Fibroblast of skin of back (primary cell): ENCODE measurements at regions not wholly inside any gene's neighbourhood (a gene's known extent, or its start where the extent isn't known, plus 50 kb on each side); places are given as distances from the start of the nearest gene placed in this dataset.

Experiments
- DNase-seq: peaks from one replicate; pipeline ENCODE4 v3.0.0-alpha.2; 2013

DNA sequence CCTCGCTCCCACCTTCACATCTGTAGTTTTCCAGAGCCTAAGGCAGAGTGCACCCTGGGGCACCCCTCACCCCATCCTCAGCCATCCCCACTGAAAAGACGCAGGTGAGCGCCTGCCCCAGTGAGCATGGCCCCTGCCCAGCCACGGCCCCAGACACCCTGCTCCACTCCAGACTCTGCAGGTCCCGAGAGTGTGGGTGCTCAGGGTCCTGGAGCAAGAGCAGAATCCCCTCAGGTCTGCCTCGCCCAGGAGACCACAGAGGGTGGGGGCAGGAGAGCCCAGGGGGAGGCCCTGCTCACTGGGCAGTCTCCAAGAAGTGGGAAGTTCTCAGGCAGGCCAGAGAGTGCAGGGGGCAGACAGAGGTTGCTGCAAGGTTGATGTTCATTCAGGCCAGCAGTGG, 158.6 kb upstream of the PPP1R26 start:
- DNase-seq: no peak

DNA sequence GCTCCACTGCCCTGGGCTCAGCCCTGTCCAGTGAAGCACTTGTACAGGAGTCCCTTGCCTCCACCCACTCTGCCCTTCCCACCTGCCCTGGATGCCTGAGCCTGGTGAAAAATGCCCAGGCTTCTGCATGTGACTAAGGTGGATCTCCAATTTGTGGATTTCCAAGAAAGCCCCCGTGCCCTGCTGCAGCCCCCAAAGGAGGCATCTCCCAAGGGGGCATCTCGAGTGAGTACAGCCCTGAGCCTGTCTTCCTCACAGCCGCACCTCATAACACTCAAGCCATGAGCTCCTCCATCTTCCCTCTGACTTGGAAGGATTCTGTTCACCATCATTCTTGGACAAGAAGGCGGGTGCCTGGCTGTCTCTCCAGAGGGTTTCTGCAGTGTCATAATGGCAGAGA, 158.0 kb upstream of the PPP1R26 start:
- no peak for DNase-seq

DNA sequence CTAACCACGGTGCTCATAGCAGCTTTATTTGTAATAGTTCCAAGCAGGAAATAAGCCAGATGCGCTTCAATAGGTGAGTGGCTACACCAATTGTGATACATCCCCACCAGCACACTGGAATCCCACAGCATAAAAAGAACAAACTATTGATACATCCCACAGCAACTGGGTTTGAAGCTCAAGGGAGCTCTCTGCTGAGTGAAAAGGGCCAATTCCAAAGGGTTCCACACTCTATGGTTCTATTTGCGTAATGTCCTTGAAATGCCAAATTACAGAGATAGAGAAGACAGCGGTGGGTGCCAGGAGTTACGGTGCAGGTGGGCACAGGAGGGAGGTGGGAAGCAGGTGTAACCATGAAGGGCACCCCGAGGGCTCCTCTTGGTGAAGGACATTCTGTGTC, 155.3 kb upstream of the PPP1R26 start:
- no peak for DNase-seq

DNA sequence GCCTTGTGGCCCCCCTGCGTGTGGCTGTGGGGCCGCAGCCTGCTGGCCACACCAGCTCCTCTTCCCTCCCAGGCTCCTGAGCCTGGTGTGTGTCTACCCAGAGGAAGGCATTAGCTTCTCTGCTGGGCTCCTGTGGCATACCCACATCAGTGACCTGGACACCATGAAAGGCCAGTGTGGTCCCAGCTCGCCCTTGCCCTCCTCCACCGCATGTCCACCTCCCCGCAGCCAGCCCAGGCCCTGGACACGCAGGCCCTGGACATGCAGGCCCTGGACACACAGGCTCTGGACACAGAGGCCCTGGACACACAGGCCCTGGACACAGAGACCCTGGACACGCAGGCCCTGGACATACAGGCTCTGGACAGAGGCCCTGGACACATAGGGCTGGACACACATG, 153.4 kb upstream of the PPP1R26 start:
- no peak for DNase-seq

DNA sequence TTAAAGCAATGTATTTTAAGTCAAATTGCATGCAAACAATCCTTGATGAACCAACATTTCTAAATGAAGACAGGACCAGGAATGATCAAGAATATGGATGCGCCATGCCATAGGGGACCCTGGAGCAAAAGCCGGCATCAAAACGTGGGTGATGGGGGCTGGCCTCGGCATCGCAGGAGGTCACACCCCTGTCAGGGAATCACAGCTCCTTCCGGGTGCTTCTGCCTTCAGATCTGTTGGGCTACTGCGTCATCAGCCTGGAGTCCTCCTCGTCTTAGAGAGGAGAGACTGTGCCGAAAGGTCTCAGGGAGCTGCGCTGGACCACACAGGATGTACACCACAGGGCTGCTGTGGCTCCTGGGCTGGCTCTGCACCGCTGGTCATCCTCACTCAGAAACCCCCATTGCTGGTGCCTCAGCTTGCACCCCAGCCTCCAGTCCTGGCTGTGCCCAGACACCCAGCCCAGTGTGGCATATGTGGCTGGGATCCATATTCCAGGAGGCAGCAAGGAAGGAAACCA, 152.9 kb upstream of the PPP1R26 start:
- DNase-seq: no peak

DNA sequence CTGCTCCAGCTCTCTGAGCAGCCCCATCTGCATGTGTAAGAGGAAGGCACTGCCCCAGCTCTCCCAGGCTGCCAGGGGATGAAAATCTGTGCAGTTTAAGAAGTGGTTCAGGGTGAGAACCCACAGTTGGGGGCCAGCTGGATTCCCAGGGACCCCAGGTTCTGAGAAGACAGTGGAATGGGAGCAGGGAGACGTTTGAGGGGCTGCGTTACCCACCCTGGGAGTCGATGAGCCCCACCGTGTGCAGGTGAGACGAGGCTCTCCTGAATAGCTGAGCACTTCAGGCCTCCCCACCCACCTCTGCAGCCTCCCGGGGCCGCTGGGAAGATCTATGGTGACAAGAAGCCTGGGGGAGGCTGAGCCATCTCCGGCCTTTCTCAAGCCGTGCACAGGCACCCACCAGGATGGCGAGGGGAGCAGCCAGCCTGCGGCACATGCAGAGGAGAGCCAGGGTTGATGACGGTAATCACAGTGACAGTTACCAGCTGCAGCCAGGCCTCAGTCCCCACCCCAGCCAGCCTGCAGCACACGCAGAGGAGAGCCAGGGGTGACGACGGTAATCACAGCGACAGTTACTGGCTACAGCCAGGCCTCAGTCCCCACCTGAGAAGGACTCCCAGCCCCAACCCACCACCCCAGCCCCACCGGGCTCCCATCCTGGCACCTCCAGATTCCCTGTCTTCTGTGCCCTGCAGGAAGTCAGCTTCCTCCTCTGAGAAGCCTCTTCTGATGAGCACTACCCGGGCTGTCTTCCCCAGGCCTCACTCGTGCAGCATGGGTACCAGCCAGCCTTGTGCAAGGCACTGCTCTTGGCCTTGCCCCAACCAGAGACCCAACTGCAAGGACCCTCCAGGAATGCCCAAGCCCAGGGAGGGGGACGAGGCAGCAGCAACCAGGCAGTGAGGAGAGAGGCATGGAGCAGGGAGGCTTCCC, 150.8 kb upstream of the PPP1R26 start:
- no peak for DNase-seq

DNA sequence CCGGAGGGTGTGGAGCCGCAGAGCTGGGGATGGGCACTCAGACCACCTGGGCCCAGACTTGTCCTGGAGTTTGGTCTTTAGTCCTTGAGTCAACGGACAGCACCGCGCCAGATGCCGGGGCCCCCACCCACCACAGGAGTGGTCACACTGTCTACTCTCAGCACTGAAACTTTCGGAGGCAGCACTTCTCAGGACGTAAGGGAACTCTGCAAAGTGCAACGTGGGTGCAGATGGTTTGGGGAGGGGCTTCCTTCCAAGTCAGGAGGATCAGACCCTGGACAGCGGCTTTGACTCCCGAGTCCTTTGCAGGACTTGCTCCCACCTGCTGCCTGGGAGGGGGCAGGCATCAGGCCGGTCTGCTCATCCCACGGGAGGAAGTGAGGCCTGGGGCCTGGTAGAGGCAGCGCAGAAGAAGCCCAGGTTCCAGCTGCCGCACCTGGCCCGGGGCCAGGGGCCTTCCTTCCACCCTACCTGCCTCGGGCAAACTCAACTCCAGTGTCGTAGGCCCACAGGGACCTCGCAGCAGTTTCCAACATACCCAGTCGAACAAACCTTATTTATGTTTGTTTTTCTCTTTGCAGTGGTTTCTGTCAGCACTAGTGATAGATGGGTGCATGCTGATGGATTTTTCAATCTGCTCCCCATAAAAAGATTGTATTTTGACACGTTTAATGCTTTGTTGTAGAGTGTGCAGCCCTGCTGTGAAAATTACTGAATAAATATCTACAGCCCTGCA, 149.8 kb upstream of the PPP1R26 start:
- no peak for DNase-seq

DNA sequence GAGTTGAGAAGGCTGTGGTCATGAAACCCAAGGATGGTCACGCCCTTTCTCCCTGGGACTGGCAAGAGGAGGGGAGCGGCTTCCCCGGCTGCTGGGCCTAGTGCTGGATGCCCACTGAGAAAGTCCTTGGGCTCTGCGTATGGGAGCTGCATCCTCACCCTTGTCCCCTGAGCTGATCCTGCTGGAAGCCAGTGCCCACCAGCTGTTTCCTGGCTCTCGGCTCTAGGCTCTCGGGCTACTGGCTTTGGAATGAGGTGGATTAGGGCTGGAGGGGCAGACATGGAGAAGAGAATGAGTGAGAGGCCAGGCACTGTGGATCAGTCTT, 149.3 kb upstream of the PPP1R26 start:
- no peak for DNase-seq

DNA sequence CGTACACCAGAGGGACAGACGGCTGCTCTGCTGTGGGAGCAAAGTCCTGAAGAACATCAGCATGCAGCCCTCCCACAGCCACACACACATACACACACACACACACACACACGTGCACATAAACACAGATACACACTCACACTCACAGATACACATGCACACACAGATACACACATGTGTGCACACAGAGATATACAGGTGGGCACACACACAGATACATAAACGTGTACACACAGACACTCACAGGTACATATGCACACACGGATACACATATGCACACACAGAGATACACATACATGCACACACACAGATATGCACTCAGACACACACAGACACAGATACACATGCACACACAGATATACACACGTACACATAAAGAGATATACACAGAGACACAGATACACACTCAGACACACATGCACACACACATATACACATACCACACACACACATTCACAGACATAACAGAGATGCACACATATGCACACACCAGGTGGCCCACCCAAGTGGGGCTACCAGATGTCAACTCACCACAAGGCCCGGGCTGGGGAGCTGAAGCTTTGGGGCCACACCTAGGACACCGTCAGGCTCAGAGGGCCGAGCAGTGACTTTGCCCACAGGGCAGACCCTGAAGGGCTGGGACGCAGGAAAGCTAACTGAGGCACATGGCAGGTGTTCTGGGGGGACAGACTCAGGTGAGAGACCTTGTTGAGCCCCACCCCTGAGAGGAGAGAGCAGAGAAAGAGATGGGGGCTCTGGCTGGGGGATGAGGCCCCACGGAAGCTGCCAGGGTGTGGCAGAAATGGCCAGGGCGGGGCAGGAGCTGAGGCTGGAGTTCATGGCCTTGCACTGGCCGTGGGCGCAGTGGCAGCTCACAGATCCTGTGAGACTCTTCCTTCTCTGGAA, 148.6 kb upstream of the PPP1R26 start:
- no peak for DNase-seq

DNA sequence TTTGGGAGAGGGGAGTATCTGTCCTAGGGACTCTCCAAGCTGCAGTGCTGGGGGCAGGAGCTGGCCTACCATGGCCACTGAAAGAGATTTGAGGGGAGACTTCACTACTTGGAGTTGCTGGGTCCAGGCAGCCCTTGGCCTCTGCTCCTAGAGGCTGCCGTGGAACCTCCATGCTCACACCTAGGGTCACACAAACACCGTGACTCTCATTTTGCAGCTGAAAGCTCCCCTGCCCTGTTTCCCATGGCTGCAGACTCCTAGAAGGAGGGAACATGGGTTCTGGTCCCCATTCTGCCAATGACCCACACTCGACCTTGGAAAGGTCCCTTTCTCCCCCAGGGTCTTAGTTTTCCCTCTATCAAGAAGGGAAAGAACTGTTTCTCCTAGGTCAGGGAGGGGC, 147.1 kb upstream of the PPP1R26 start:
- DNase-seq: no peak

DNA sequence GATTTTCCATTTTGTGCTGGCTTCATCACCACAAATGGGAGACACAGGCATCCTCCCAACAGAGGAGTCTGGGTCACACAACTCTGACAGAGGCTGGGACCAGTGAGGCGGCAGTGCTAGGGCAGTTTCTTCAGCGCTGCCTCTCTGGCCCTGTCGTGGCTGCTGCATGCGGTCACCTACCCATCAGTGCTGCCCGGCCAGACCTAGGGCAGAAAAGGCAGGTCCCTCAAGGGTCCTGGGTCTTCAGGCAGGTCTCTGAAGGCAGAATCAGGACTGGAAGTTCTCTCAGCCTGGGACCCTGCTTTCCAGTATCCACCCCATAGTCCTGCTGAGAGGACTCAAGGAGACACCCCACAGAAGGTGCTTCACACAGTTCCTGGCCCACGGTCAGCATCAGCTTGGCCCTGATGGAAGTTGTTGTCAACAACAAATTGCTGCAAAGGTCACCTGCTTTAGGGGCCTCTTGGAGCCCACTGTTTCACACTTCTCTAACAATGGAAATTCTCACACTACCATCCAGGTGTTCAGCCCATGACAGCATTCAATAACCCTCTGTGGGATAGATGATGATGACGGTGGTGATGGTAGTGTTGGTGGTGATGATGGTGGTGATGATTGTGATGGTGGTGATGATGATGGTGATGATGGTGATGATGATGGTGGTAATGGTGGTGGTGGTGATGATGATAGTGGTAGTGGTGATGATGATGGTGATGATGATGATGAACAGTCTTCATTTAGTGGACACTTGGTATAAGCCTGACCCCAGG, 146.4 kb upstream of the PPP1R26 start:
- DNase-seq: no peak

DNA sequence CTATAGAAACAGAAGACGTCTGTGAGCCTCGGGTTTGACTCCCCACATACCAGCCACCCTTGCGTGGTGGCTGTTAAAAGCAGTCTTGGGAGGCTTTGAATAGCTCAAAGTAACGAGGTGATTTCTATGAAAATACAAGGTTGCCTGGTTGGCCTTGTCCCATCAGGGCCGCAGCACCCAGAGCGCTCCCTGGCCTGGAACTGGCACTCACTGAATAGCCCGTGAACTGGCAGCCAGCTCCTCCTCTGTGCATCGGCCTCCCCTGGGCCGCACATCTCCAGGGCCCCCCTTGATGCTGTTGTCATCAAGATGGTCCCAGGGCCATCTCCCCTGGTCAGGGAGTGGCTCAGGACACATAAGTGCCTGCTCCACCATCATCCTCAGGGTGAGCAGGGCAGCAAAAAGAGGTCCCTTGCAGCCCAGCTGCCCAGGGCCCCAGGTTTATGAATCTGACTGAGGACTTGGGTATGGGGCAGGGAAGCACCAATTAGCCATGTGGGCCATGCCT, 144.6 kb upstream of the PPP1R26 start:
- DNase-seq: no peak

DNA sequence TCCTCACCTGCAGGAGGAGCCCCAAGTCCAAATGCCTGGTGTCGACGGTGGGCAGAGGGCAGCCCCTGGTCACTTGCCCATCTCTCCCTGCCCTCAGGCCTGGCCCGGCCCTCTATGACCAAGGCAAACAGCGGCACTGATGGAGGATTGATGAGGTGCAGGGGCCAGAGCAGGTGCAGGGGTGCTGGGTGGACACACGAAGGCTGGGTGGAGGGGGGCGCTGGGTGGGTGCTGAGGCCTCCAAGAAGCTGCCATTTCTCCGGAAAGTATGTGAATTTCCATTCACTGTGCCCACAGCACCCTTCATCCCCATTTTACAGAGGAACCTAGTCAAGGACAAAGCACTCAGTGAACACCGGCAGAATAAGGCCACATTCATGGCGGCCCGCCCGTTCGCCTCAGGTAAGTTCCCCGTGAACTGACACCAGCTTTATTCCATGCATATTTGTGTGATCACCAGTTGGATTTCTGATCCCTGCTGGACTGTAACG, 143.8 kb upstream of the PPP1R26 start:
- no peak for DNase-seq

DNA sequence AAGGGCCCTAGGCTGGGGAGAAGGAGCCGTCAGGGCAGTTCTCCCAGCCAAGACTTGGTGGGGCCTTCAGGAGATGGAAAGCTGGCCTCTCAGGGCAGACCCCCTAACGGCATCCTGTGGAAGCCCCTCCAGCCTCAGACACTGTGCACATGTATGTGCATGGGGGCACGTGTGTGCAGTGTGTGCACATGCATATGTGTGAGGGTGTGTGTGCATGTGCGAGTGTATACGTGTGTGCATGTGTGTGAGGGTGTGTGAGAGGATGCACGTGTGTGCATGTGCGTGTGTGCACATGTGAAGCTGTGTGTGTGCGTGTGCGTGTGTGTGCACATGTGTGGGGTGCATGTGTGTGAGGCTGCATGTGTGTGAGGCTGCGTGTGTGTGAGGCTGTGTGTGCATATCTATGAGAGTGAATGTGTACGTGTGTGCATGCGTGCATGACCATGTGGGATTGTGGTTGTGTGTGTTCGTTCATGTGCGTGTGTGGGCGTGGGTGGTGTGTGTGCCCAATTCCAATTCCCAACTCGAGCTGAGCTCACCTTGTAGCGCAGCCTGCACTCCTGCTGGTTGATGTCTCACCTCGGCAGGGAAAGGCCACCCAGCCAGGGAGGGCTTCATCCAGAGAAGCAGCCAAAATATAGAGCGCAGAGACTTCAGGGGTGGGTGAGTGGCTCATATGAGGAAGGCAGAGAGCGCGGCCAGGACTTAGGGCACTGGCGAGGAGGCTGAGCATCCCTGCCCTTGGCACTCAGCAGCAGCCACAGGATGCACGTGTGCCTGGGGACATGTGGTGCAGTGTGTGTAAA, 142.7 kb upstream of the PPP1R26 start:
- DNase-seq: no peak

DNA sequence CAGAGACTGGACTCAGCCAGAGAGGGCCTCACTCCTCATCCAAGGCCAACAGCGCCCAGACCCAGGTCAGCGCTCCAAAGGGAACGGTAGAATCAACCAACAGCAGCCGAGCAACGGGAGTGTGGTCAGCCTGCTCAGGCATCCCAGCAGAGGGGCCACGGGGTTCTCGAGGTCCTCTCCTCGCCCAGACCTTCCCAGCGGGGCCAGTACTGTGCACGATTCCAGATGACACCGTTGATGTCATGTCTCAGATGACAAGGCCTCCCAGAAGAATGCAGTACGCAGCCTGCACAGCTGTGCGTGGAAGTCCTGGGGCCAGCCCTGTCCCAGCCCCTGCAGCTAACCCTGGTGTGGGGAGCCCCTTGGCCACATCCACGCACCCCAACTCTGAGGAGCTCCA, 141.0 kb upstream of the PPP1R26 start:
- no peak for DNase-seq

DNA sequence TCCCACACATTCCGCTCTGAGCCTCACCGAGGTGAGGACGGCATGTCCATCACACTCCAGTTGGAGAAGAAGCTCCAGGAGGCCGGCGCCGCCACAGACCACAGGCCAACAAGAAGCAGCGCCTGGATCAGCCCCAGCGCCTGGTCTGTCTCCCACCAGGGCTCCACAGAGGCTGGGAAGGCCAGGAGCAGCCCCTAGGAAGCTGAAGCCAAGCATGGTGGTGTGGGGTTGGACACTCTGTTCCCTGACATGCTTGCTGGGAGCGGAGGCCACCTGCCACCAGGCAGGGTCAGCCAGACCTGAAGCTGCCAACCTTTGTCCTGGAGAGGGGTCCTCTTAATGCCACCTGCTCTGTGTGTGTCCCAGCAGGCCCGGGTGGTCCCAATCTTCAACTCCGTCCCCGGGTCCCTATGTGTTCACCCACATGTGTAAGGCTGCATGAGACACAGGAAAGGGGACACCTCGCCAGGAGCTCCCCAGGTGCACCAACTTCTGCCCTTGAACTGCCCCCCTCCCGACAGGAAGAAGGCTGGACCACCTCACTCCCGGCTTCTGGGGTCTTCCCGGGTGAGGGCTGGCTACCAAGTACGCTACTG, 140.1 kb upstream of the PPP1R26 start:
- DNase-seq: no peak

DNA sequence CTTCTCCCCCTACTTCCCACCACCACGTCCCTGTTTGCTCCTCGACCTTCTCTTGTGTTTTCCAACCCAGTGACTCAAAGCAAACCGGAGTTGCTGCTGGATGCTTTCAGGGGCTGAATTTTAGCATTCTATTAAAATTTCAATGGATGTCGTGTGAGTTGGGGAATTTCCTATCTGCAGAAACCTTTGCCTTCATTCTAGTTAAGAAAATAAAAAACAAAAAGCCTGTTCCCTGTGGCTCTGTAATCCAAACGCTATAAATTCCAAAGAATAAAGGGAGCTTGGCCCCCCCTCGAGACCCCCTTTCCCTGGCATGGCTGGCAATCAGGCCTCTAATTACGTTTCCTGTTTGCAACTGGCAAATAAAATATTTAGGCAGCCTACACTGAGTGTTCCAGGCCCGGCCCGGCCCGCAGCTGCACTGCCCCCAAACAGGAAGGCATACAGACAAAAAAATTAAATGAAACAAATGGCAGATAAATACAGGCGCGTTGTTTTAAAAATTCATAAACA, 139.4 kb upstream of the PPP1R26 start:
- DNase-seq: no peak

DNA sequence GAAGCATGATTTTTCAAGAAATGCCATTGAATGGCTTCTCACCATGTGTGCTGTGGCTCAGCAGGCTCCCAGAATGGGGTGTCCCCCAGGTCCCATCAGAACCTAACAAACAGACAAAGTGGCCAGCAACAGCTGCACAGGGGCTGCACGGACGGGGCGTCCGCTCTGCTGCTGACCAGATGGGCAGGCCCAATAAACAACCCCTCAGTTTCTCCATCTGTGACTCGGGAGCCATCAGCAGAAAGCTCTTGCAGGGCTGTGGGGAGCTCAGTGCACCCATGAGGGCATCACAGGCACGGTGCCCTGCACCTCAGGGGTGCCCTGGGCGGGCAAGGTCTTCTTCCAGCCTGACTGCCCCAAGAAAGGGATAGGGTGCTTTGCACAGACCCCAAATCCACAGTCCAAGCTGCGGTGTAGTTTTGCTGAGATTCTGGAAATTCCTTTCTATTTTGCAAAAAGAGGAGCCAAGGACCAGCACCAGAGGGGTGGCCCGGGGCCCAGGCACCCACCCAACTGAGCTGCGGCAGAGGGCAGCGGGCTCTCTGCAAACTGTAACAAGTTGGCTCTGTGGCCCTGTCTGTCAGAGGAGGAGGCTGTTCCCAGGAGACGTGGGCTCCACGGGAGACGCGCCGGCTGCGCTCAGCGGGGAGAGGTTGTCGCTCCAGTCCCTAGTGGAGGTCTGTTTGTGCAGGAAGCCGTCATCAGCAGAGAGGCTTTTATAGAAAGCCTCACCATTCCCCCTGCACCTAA, 138.7 kb upstream of the PPP1R26 start:
- no peak for DNase-seq

DNA sequence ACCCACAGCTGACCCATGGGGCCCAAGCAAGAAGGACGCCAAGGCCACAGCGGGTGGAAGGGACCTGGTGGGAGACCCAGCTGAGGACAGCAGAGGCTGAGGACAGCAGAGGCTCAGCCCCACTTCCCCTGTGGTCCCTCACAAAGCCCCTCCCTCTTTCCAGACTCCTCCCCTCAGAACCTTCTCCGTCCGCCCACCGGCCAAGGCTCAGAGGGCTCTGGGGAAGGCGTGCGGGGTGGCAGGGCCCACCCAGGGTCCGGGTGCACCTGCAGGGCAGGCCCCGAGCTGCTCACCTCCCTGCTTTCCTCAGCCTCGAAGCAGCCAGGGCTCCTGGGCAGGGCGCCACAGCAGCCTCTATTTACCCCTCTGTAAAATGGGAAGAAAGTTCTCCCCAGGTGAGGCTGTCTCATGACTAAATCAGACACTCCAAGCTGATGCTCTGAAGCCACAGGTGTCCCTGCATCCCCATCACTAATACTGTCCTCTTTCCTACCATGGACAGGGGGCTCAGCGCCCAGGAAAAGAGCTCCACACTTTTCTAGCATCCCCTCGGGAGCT, 137.9 kb upstream of the PPP1R26 start:
- no peak for DNase-seq
